ENCODE measurements at regions not wholly inside any gene's neighbourhood (a gene's known extent, or its start where the extent isn't known, plus 50 kb on each side); places are given as distances from the start of the nearest gene placed in this dataset.

DNA sequence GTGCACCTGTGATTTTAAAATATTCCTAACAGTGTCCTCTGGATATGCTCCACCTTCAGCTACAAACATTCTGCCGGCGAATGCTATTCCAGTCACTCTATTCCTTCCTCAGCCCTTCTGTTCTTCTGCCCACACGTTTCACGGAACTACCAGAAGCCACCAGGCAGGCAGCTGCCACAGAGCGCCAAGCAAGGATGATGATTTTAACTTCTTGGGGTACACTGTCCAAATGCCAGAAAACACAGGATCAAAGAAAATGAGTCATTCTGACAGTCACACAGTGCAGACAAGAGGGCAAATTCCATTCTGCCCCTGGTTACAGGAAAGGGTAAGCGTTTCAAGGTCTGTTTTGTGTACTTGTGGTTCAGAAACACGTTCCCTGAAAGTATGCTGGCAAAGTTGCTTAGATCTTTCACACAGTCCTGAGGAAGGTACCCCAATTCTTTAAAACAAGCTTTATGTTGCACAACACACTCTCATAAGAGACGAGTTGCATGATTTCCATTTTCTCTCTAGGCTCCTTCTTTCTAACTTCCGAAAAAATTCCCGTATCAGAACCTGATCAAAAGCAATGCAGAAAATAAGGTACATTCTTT is 508.3 kb upstream of the PKN2 start:
- DNase-seq (ENCODE audit: low read depth, low spot score) (no peak), FAIRE-seq (no peak), ATAC-seq (peak; percentile 14; the same call in 2 of the 3 replicates)
- Histone ChIP-seq H3K4me2 (ENCODE audit: control insufficient read depth, insufficient read depth) (no peak overlapping the region), H3K27me3 (replicated peaks in 1 of 2; ENCODE audit: control insufficient read depth in 2 of 2, insufficient read depth in 2 of 2, low read length in 1 of 2) (no peaks in the 10 kb centered on the region; a peak in 1 of 4 replicates), H4K20me1 (ENCODE audit: control insufficient read depth, insufficient read depth) (no peaks in the 10 kb centered on the region), H2AFZ (ENCODE audit: control insufficient read depth, low read depth, low read length) (no peak overlapping the region), H3K4me1 (ENCODE audit: control insufficient read depth, insufficient read depth, low read length) (no peaks in the 10 kb centered on the region), H3K9me3 (replicated peaks; ENCODE audit: control insufficient read depth, insufficient read depth, low read length) (no peaks in the 10 kb centered on the region), H3K27ac (ENCODE audit: control insufficient read depth, insufficient read depth) (no peak overlapping the region), H3K79me2 (ENCODE audit: control insufficient read depth, insufficient read depth, low read length) (no peaks in the 10 kb centered on the region), H3K4me3 (no peak overlapping the region), H3K36me3 (ENCODE audit: control insufficient read depth in 2 of 2, insufficient read depth in 2 of 2, low read length in 1 of 2) (no peaks in the 10 kb centered on the region), H3K9ac (ENCODE audit: control insufficient read depth, insufficient read depth, low read length) (no peak overlapping the region)
- intact Hi-C loops (cut with micrococcal nuclease; ENCODE audit: unreplicated experiment), result no loop called here
- ChIA-PET RAD21 (ENCODE audit: unreplicated experiment) (no interaction called here), CTCF (no interaction called here), POLR2A (interaction anchor here (0.6 kb wide), 1 partner anchor 675 kb away, joined by 4 read pairs; no protein-coding TSS in a partner anchor), SMC1A (ENCODE audit: uncharacterized antibody, unreplicated experiment) (interaction anchor here (0.9 to 1.6 kb wide), 3 partner anchors 18 to 49 kb away, joined by 3 read pairs; no protein-coding TSS in a partner anchor)
- in situ Hi-C loops (cut with MboI), result loop anchor here (25.0 kb wide), 1 partner anchor 687 kb away; no protein-coding TSS in a partner anchor
- no peak for TF ChIP-seq BCL11A (IDR thresholded peaks at IDR 0.05; ENCODE audit: low read depth, low read length)
- TF ChIP-seq ASH2L (IDR thresholded peaks at IDR 0.05; ENCODE audit: borderline replicate concordance, low read depth), result no peak
- no peak for TF ChIP-seq MEF2A (IDR thresholded peaks at IDR 0.05; ENCODE audit: insufficient read depth, low read depth, low read length)
- TF ChIP-seq NR2F1 (conservative IDR thresholded peaks at IDR 0.05), result no peak
- TF ChIP-seq PML (IDR thresholded peaks at IDR 0.05; ENCODE audit: low read length), result no peak
- no peak for TF ChIP-seq FOS (IDR thresholded peaks at IDR 0.05; ENCODE audit: borderline replicate concordance, extremely low read depth, insufficient read length)
- no peak for TF ChIP-seq SRF (IDR thresholded peaks at IDR 0.05; ENCODE audit: low read depth in 2 of 2, low read length in 2 of 2)
- peak; percentile 47 for TF ChIP-seq IKZF1 (conservative IDR thresholded peaks at IDR 0.05)
- 0 out of 2 replicates have a peak, but pooled peaks have one; percentile 24 for TF ChIP-seq MTA2 (IDR thresholded peaks at IDR 0.05; ENCODE audit: low read depth)
- TF ChIP-seq ZNF592 (IDR thresholded peaks at IDR 0.05), result no peak
- no peak for TF ChIP-seq KAT2A (conservative IDR thresholded peaks at IDR 0.05; ENCODE audit: control insufficient read depth, low read depth, low read length)
- peak; percentile 48 to 50; a peak in 2 of 4 replicates for TF ChIP-seq IKZF2 (IDR thresholded peaks at IDR 0.05)
- no peak for TF ChIP-seq TCF7 (IDR thresholded peaks at IDR 0.05; ENCODE audit: borderline replicate concordance)
- no peak for TF ChIP-seq CHD4 (IDR thresholded peaks at IDR 0.05)
- TF ChIP-seq, protein P1, sequence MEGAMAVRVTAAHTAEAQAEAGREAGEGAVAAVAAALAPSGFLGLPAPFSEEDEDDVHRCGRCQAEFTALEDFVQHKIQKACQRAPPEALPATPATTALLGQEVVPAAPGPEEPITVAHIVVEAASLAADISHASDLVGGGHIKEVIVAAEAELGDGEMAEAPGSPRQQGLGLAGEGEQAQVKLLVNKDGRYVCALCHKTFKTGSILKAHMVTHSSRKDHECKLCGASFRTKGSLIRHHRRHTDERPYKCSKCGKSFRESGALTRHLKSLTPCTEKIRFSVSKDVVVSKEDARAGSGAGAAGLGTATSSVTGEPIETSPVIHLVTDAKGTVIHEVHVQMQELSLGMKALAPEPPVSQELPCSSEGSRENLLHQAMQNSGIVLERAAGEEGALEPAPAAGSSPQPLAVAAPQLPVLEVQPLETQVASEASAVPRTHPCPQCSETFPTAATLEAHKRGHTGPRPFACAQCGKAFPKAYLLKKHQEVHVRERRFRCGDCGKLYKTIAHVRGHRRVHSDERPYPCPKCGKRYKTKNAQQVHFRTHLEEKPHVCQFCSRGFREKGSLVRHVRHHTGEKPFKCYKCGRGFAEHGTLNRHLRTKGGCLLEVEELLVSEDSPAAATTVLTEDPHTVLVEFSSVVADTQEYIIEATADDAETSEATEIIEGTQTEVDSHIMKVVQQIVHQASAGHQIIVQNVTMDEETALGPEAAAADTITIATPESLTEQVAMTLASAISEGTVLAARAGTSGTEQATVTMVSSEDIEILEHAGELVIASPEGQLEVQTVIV (IDR thresholded peaks at IDR 0.05; ENCODE audit: borderline replicate concordance, partially characterized antibody), result no peak
- no peak for TF ChIP-seq MLLT1 (IDR thresholded peaks at IDR 0.05)
- TF ChIP-seq HDAC2 (IDR thresholded peaks at IDR 0.05), result no peak
- WGBS (ENCODE audit: insufficient coverage, insufficient replicate concordance, low lambda C conversion rate, missing lambda C conversion rate), result 43% methylated on average over 10 of the region's 10 CpGs
- BruUV-seq (replicated peaks), result no TSS peak

Measured in GM12878 (cell line).